Activated naive CD4-positive, alpha-beta T cell treated with Interleukin-2 at 50 U/mL for 16 hours (primary cell): ENCODE measurements at regions not wholly inside any gene's neighbourhood (a gene's known extent, or its start where the extent isn't known, plus 50 kb on each side); places are given as distances from the start of the nearest gene placed in this dataset.
"Not testable (repeated sequence)": the region's sequence is repeated elsewhere in the genome, so short reads cannot be mapped to it uniquely, and the experiment has no call there.

ENCODE experiments used
- DNase-seq: peaks from one replicate; pipeline ENCODE4 v3.0.0-alpha.2; 2020

- DNase-seq, result no peak
Observed at GRCh38 chr3:27585429-27585828, 101.2 kb upstream of the SLC4A7 start.

- no peak for DNase-seq
Observed at GRCh38 chr3:27584874-27585273, 100.7 kb upstream of the SLC4A7 start.

GRCh38 chr3:27581852-27582251 lies 97.7 kb upstream of the SLC4A7 start:
- no peak for DNase-seq

GRCh38 chr3:27578032-27578431 lies 93.8 kb upstream of the SLC4A7 start:
- DNase-seq, result no peak

GRCh38 chr3:27577504-27577903 lies 93.3 kb upstream of the SLC4A7 start:
- no peak for DNase-seq

- DNase-seq, result no peak
Observed at GRCh38 chr3:27576171-27576570, 92.0 kb upstream of the SLC4A7 start.

- no peak for DNase-seq
Observed at GRCh38 chr3:27575499-27575898, 91.3 kb upstream of the SLC4A7 start.

- DNase-seq, result no peak
Observed at GRCh38 chr3:27574438-27574795, 90.2 kb upstream of the SLC4A7 start.

- no peak for DNase-seq
Observed at GRCh38 chr3:27573780-27574437, 89.7 kb upstream of the SLC4A7 start.

- no peak for DNase-seq
Observed at GRCh38 chr3:27573138-27573537, 89.0 kb upstream of the SLC4A7 start.

GRCh38 chr3:27571345-27571744 lies 87.2 kb upstream of the SLC4A7 start:
- DNase-seq, result no peak

- DNase-seq, result no peak
Observed at GRCh38 chr3:27570421-27571106, 86.4 kb upstream of the SLC4A7 start.

- no peak for DNase-seq
Observed at GRCh38 chr3:27568393-27568792, 84.2 kb upstream of the SLC4A7 start.

GRCh38 chr3:27567251-27567650 lies 83.1 kb upstream of the SLC4A7 start:
- DNase-seq, result no peak

- DNase-seq, result no peak
Observed at GRCh38 chr3:27565201-27565852, 81.1 kb upstream of the SLC4A7 start.

- DNase-seq, result no peak
Observed at GRCh38 chr3:27561576-27561975, 77.4 kb upstream of the SLC4A7 start.

- DNase-seq, result no peak
Observed at GRCh38 chr3:27560484-27561056, 76.4 kb upstream of the SLC4A7 start.

GRCh38 chr3:27559835-27560234 lies 75.7 kb upstream of the SLC4A7 start:
- DNase-seq, result no peak

GRCh38 chr3:27559381-27559780 lies 75.2 kb upstream of the SLC4A7 start:
- no peak for DNase-seq

- DNase-seq, result no peak
Observed at GRCh38 chr3:27557411-27557810, 73.2 kb upstream of the SLC4A7 start.

GRCh38 chr3:27556887-27557286 lies 72.7 kb upstream of the SLC4A7 start:
- DNase-seq, result no peak

- DNase-seq, result no peak
Observed at GRCh38 chr3:27554706-27555105, 70.5 kb upstream of the SLC4A7 start.

- DNase-seq, result no peak
Observed at GRCh38 chr3:27553886-27554540, 69.8 kb upstream of the SLC4A7 start.

- not testable (repeated sequence) for DNase-seq
Observed at GRCh38 chr3:27552708-27553107, 68.5 kb upstream of the SLC4A7 start.
